Chondrocyte (in vitro differentiated cells): ENCODE measurements at regions not wholly inside any gene's neighbourhood (a gene's known extent, or its start where the extent isn't known, plus 50 kb on each side); places are given as distances from the start of the nearest gene placed in this dataset.
"Not testable (repeated sequence)": the region's sequence is repeated elsewhere in the genome, so short reads cannot be mapped to it uniquely, and the experiment has no call there.

Source experiments
- DNase-seq: peaks from one replicate; pipeline ENCODE4 v3.0.0; 2021; ENCODE audit warnings: mixed read lengths, low spot score
- H3K27ac Mint-ChIP-seq: one replicate; pipeline ENCODE4 v1.8.0; 2021; ENCODE audit warnings: mild to moderate bottlenecking, moderate library complexity, mixed read lengths; ENCODE audit not compliant: unreplicated experiment
- H3K27me3 Mint-ChIP-seq: 2 replicates; pipeline ENCODE4 v1.8.0; 2021; ENCODE audit warnings: low read depth, mixed read lengths
- H3K36me3 Mint-ChIP-seq: 2 replicates; pipeline ENCODE4 v1.8.0; 2021; ENCODE audit warnings: low read depth, mixed read lengths
- H3K4me1 Mint-ChIP-seq: 2 replicates; pipeline ENCODE4 v1.8.0; 2021; ENCODE audit warnings: low read depth, mild to moderate bottlenecking, mixed read lengths
- H3K4me3 Mint-ChIP-seq: one replicate; pipeline ENCODE4 v1.8.0; 2021; ENCODE audit warnings: mild to moderate bottlenecking, moderate library complexity, mixed read lengths; ENCODE audit not compliant: unreplicated experiment
- H3K9me3 Mint-ChIP-seq: 2 replicates; pipeline ENCODE4 v1.8.0; 2021; ENCODE audit warnings: low read depth, mixed read lengths
- CTCF ChIP-seq: fragments of 200-600 bp; sonication (generic); IDR thresholded peaks from 2 replicates; pipeline ENCODE4 v1.5.0; 2021; ENCODE audit warnings: antibody characterized with exemption, mild to moderate bottlenecking, moderate library complexity

- TF ChIP-seq CTCF, result no peak
- no peak overlapping the region for H3K4me3 Mint-ChIP-seq
- H3K4me1 Mint-ChIP-seq, result peaks cover 9% of the 10 kb centered on the region
- H3K9me3 Mint-ChIP-seq, result peaks cover 2% of the 10 kb centered on the region
- H3K27me3 Mint-ChIP-seq, result no peaks in the 10 kb centered on the region
- no peaks in the 10 kb centered on the region for H3K36me3 Mint-ChIP-seq
- DNase-seq, result no peak
- H3K27ac Mint-ChIP-seq, result no peak overlapping the region
These were observed 376.7 kb upstream of the PDZRN3 start for GRCh38 chr3:74001436-74001835.

GRCh38 chr3:74000725-74001124 is 376.0 kb upstream of the PDZRN3 start:
- H3K4me1 Mint-ChIP-seq, result peaks cover 9% of the 10 kb centered on the region
- H3K27ac Mint-ChIP-seq, result no peak overlapping the region
- no peak for TF ChIP-seq CTCF
- no peak for DNase-seq
- H3K36me3 Mint-ChIP-seq, result no peaks in the 10 kb centered on the region
- H3K4me3 Mint-ChIP-seq, result no peak overlapping the region
- H3K27me3 Mint-ChIP-seq, result no peaks in the 10 kb centered on the region
- H3K9me3 Mint-ChIP-seq, result peaks cover 2% of the 10 kb centered on the region

- H3K36me3 Mint-ChIP-seq, result no peaks in the 10 kb centered on the region
- no peak for DNase-seq
- TF ChIP-seq CTCF, result no peak
These were observed 374.8 kb upstream of the PDZRN3 start for GRCh38 chr3:73999501-73999900.

GRCh38 chr3:73990691-73991090 is 365.9 kb upstream of the PDZRN3 start:
- not testable (repeated sequence) for H3K36me3 Mint-ChIP-seq, H3K4me1 Mint-ChIP-seq, H3K27me3 Mint-ChIP-seq, H3K4me3 Mint-ChIP-seq, H3K27ac Mint-ChIP-seq, DNase-seq
- H3K9me3 Mint-ChIP-seq, result peaks cover 13% of the 10 kb centered on the region

More at GRCh38 chr3:73999501-73999900, 374.8 kb upstream of the PDZRN3 start:
- Mint-ChIP-seq H3K27ac (no peak overlapping the region), H3K27me3 (peaks cover 2% of the 10 kb centered on the region), H3K9me3 (peaks cover 2% of the 10 kb centered on the region), H3K4me1 (peaks cover 9% of the 10 kb centered on the region), H3K4me3 (no peak overlapping the region)

- Mint-ChIP-seq H3K4me3 (no peak overlapping the region), H3K36me3 (peaks cover 2% of the 10 kb centered on the region), H3K27me3 (peaks cover 25% of the 10 kb centered on the region), H3K9me3 (peaks cover 2% of the 10 kb centered on the region), H3K4me1 (no peaks in the 10 kb centered on the region), H3K27ac (no peak overlapping the region)
- no peak for TF ChIP-seq CTCF
- no peak for DNase-seq
These were observed 342.0 kb upstream of the PDZRN3 start for GRCh38 chr3:73966733-73967132.

GRCh38 chr3:73964818-73965217 is 340.1 kb upstream of the PDZRN3 start:
- no peak for DNase-seq
- peaks cover 2% of the 10 kb centered on the region for H3K36me3 Mint-ChIP-seq
- no peaks in the 10 kb centered on the region for H3K4me1 Mint-ChIP-seq
- peaks cover 21% of the 10 kb centered on the region for H3K27me3 Mint-ChIP-seq
- H3K9me3 Mint-ChIP-seq, result no peaks in the 10 kb centered on the region
- H3K4me3 Mint-ChIP-seq, result no peak overlapping the region
- H3K27ac Mint-ChIP-seq, result no peak overlapping the region
- TF ChIP-seq CTCF, result no peak
